Small intestine (tissue), 7 donors: ENCODE measurements at regions not wholly inside any gene's neighbourhood (a gene's known extent, or its start where the extent isn't known, plus 50 kb on each side); places are given as distances from the start of the nearest gene placed in this dataset.

Experiments used
- DNase-seq, 2 donors: peaks; one replicate each; pipeline versions ENCODE4 v3.0.0 to v3.0.0-alpha.2; 2013
- FAIRE-seq: peaks from 2 replicates; lab custom pipeline; 2012; peaks lifted over from hg19 to GRCh38; lab: Jason Lieb, UNC
- H3K27ac ChIP-seq, 3 donors: one replicate each; pipeline ENCODE4 v1.5.1; 2013; ENCODE audit warnings: low read length in 2 of 3, mild to moderate bottlenecking in 2 of 3, control low read depth in 1 of 3, inconsistent platforms in 1 of 3, low read depth in 1 of 3, moderate library complexity in 1 of 3
- H3K27me3 ChIP-seq, 3 donors: one replicate each; pipeline ENCODE4 v1.6.1; 2013; ENCODE audit warnings: low read length in 3 of 3, inconsistent platforms in 1 of 3; ENCODE audit not compliant: control insufficient read depth in 3 of 3, insufficient read depth in 3 of 3
- H3K36me3 ChIP-seq, 3 donors: one replicate each; pipeline ENCODE4 v1.6.1; 2013; ENCODE audit warnings: low read length in 3 of 3, inconsistent platforms in 1 of 3, low read depth in 1 of 3, mild to moderate bottlenecking in 1 of 3, moderate library complexity in 1 of 3; ENCODE audit not compliant: control insufficient read depth in 3 of 3, insufficient read depth in 2 of 3
- H3K4me1 ChIP-seq, 3 donors: one replicate each; pipeline ENCODE4 v1.6.1; 2013; ENCODE audit warnings: low read length in 2 of 3, inconsistent platforms in 1 of 3, low read depth in 1 of 3, mild to moderate bottlenecking in 1 of 3, moderate library complexity in 1 of 3; ENCODE audit not compliant: control insufficient read depth in 3 of 3, insufficient read depth in 2 of 3
- H3K4me3 ChIP-seq, 3 donors: one replicate each; pipeline ENCODE4 v1.5.1; 2013; ENCODE audit warnings: low read length in 3 of 3, control low read depth in 1 of 3, inconsistent platforms in 1 of 3, low read depth in 1 of 3, mild to moderate bottlenecking in 1 of 3, moderate library complexity in 1 of 3
- H3K9me3 ChIP-seq, 2 donors: one replicate each; pipeline ENCODE4 v1.6.1; 2013; ENCODE audit warnings: low read depth in 1 of 2, low read length in 1 of 2; ENCODE audit not compliant: control insufficient read depth in 2 of 2, insufficient read depth in 1 of 2
- WGBS, 3 donors: extraction: QIAGEN DNeasy Blood & Tissue Kit; methylation state at CpG; one replicate each; pipeline ENCODE4 v1.1.7; 2013; 5-methylcytosine and 5-hydroxymethylcytosine counted together
- donor health status: healthy with polysubstance abuse.
- donor health status: control.
- donor health status: control.
- donor health status: Bipolar disorder and iron deficiency.
- donor health status: healthy.

DNA sequence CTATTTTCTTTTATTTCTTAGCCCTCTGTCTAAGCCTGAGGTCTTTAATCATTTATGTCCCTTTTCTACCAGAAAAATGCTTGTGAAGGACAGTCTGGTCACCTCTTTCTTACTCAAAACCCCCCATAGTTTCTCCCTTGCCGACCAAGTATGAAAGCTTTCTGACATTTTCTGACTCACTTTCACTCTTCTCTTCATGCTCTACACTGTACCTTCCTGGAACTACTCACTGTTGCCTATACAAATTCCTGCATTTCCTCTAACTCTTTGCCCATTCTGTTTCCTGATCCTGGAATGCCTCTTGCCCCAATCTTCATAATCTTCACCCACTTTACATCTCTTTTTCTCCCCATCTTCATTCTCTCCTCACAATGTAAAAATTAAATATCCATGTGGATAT is 380.0 kb downstream of the HHIPL2 start:
- WGBS, 3 donors, result 75 to 81% (median 76%) methylated on average over 1 of the region's 1 CpG
- H3K4me3 ChIP-seq, result no peak overlapping the region
- H3K27me3 ChIP-seq, result peaks cover 0 to 2% (median 0%) of the 10 kb centered on the region in 3 donors
- FAIRE-seq (no peak), DNase-seq (no peak)
- no peaks in the 10 kb centered on the region for H3K36me3 ChIP-seq
- peaks cover 0 to 9% of the 10 kb centered on the region in 2 donors for H3K9me3 ChIP-seq
- no peaks in the 10 kb centered on the region for H3K4me1 ChIP-seq
- H3K27ac ChIP-seq, result no peak overlapping the region

DNA sequence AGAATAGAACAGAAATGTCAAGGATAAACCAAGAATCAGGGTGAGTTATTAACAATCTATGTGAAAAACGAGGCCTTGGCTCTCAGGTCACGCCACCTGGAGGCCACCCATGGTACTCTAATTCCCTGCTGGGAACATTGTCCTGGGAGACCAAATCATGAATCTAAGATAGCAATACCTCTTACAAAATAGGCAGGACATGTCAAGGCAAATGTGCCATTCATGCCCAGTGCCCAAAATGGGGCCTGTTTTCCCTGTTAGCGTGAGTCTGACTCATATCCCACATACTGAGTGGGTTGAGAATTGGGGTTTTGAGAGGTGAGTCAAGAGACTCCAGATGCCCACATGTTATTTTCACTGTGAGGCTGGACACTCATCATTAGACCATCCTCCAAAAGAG is 380.8 kb downstream of the HHIPL2 start:
- FAIRE-seq (no peak), DNase-seq (peak in 1 of 2 donors; percentile 8)
- Histone ChIP-seq H3K4me3 (no peak overlapping the region), H3K27ac (no peak overlapping the region), H3K36me3 (no peaks in the 10 kb centered on the region), H3K27me3 (peaks cover 0 to 2% (median 0%) of the 10 kb centered on the region in 3 donors), H3K4me1 (no peaks in the 10 kb centered on the region), H3K9me3 (peaks cover 0 to 9% of the 10 kb centered on the region in 2 donors)
- WGBS, 3 donors, result 44 to 71% (median 44%) methylated on average over 3 of the region's 3 CpGs

DNA sequence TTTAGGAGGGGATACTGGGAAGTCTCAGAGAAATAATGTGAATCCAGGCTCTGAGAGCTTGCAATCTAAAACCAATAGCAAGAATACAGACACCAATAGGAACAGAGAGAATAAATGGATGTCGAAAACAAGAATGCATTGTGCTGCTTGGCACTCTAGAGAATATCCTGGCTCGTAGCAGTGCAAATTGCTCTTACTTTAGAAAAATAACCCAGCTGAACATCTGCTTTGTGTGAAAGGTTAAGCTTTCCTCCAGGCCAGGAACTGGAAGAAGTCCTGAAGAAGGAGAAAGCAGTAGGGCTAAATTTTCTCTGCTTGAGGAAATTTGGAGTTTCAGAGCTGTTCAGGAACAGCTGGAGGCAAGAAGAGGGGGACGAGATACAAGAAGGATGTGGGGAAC is 382.3 kb downstream of the HHIPL2 start:
- 64 to 71% (median 66%) methylated on average over 3 of the region's 3 CpGs for WGBS, 3 donors
- Histone ChIP-seq H3K27me3 (peaks cover 0 to 2% (median 0%) of the 10 kb centered on the region in 3 donors), H3K36me3 (no peaks in the 10 kb centered on the region), H3K27ac (no peak overlapping the region), H3K4me3 (no peak overlapping the region), H3K4me1 (no peaks in the 10 kb centered on the region), H3K9me3 (peaks cover 0 to 7% of the 10 kb centered on the region in 2 donors)
- FAIRE-seq (no peak), DNase-seq (no peak)

DNA sequence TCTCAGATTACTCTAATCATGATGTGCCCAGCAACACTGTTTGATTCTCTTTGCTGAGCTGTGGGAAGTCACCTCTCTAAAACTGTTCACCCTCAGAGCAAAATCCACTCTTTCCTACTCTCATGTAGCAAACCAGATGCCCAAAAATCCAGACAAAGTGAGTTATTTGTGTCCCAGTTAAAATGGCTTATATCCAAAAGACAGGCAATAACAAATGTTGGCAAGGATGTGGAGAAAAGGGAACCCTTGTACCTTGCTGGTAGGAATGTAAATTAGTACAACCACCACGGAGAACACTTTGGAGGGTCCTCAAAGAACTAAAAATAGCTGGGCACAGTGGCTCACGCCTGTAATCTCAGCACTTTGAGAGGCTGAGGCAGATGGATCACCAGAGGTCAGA is 384.0 kb downstream of the HHIPL2 start:
- FAIRE-seq (no peak), DNase-seq (no peak)
- Histone ChIP-seq H3K27me3 (peaks cover 0 to 2% (median 0%) of the 10 kb centered on the region in 3 donors), H3K4me1 (no peaks in the 10 kb centered on the region), H3K9me3 (no peaks in the 10 kb centered on the region), H3K36me3 (no peaks in the 10 kb centered on the region), H3K27ac (no peak overlapping the region), H3K4me3 (no peak overlapping the region)
- 39 to 41% (median 41%) methylated on average over 2 of the region's 2 CpGs for WGBS, 3 donors

DNA sequence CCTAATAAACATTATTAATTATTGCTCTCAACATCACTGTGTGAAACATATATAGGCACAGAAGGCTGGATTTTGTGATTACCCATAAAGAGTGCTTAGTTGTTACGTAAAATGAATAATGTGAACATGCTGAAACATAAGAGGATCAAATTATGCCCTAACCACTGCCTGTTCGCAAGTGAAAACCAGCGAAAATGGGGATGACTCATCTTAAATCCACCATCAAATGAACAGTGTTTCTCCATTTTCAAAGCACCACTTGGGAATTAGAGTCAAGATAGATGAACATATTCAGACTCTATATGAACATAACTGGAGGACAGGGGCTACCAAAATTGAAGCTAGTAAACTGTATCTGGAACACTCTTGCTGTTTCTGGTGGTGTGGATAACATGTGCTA is 386.2 kb downstream of the HHIPL2 start:
- Histone ChIP-seq H3K9me3 (peaks cover 0 to 2% of the 10 kb centered on the region in 2 donors), H3K4me3 (no peak overlapping the region), H3K4me1 (no peaks in the 10 kb centered on the region), H3K27me3 (no peaks in the 10 kb centered on the region), H3K36me3 (no peaks in the 10 kb centered on the region), H3K27ac (no peak overlapping the region)
- FAIRE-seq (no peak), DNase-seq (no peak)
- 58 to 73% (median 72%) methylated on average over 3 of the region's 3 CpGs for WGBS, 3 donors

DNA sequence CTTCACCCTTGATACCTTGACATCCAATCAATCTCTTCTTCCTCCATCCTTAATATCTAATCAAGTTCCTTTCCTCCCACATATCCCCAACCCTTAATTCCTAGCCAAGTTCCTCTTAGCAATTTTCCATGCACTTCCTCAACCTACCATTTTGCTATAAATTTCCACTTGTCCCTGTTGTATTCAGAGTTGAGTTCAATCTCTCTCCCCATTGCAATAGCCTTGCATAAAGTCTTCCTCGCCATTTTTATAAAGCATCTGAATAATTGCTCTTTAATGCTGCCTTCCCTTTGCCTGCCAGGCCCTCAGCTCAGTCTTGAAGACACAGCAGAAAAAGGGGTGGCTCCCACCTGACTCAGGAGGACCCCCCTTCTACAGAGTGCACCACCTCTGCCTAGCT is 390.3 kb downstream of the HHIPL2 start:
- Histone ChIP-seq H3K36me3 (no peaks in the 10 kb centered on the region), H3K4me3 (no peak overlapping the region), H3K27ac (no peak overlapping the region), H3K4me1 (no peaks in the 10 kb centered on the region), H3K9me3 (peaks cover 0 to 2% of the 10 kb centered on the region in 2 donors), H3K27me3 (no peaks in the 10 kb centered on the region)
- DNase-seq (no peak), FAIRE-seq (no peak)
- 86 to 95% (median 92%) methylated on average over 1 of the region's 1 CpG for WGBS, 3 donors

DNA sequence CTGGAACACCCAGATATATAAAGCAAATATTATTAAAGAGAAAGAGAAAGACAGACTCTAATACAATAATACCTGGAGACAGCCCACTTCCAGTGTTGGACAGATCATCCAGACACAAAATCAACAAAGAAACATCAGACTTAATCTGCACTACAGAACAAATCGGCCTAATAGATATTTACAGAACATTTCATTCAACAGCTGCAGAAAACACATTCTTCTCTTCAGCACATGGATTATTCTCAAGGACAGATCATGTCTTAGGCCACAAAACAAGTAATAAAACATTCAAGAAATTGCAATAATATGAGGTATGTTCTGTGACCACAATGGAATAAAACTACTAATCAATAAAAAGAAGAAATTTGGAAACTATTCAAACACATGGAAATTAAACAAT is 398.3 kb upstream of the DUSP10 start:
- FAIRE-seq, result no peak
- Histone ChIP-seq H3K36me3 (no peaks in the 10 kb centered on the region), H3K9me3 (no peaks in the 10 kb centered on the region), H3K27me3 (no peaks in the 10 kb centered on the region), H3K4me1 (no peaks in the 10 kb centered on the region), H3K27ac (no peak overlapping the region), H3K4me3 (no peak overlapping the region)
- DNase-seq, result no peak
- WGBS, 3 donors, result 36 to 55% (median 53%) methylated on average over 1 of the region's 1 CpG

DNA sequence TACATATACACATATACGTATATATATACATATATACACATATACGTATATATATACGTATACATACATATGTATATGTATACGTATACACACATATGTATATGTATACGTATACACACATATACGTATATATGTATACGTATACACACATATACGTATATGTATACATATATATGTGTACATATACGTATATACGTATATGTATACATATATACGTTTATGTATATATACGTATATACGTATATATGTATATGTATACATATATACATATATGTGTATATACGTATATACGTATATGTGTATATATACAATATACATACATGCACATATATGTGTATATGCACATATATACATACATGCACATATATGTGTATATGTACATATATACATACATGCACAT is 396.2 kb upstream of the DUSP10 start:
- no peak for DNase-seq
- Histone ChIP-seq H3K36me3 (no peaks in the 10 kb centered on the region), H3K4me3 (no peak overlapping the region), H3K4me1 (no peaks in the 10 kb centered on the region), H3K27ac (no peak overlapping the region), H3K9me3 (no peaks in the 10 kb centered on the region), H3K27me3 (no peaks in the 10 kb centered on the region)
- FAIRE-seq, result peak; percentile 98
- WGBS, 3 donors, result 92 to 97% (median 95%) methylated on average over 15 of the region's 15 CpGs

DNA sequence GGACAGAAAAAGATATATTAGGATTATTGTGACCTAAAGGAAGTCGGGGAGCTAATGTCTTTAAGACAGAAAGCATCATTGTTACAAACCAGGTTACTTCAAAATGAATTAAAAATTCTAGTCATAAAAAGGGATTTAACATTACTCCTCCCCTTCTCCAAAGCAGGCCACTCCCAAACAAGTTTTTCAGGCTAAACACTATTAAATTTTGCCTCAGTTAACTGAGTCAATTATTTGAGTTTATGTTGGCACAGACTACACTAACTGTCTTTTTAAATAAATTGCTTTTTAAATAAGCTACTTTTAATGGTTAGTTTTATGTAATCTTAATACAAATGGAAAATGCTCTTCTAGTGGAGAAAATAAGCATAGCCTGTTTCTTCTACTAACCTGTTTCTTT is 395.0 kb upstream of the DUSP10 start:
- no peak overlapping the region for H3K4me3 ChIP-seq
- no peak for FAIRE-seq
- no peak overlapping the region for H3K27ac ChIP-seq
- DNase-seq, result no peak
- H3K9me3 ChIP-seq, result no peaks in the 10 kb centered on the region
- no peaks in the 10 kb centered on the region for H3K4me1 ChIP-seq
- no peaks in the 10 kb centered on the region for H3K36me3 ChIP-seq
- 76 to 88% (median 85%) methylated on average over 1 of the region's 1 CpG for WGBS, 3 donors
- no peaks in the 10 kb centered on the region for H3K27me3 ChIP-seq
